A549 (cell line): ENCODE measurements at regions not wholly inside any gene's neighbourhood (a gene's known extent, or its start where the extent isn't known, plus 50 kb on each side); places are given as distances from the start of the nearest gene placed in this dataset.

Experiments
- ATAC-seq, 2 experiments: fragments of 200-7000 bp in 1 of 2; fragments of >200 bp in 1 of 2; cut with Nextera tagmentation in 1 of 2; cut with Tn5 transposase in 1 of 2; 3 replicates each; pipeline versions ENCODE4 v1.8.0 to v1.9.1; 2018 to 2020; ENCODE audit warnings: mild to moderate bottlenecking in 1 of 2, moderate library complexity in 1 of 2
- CTCF ChIA-PET: fragments of 300-600 bp; sonication (Branson Sonifier 250); formaldehyde crosslinking; extraction: SDS; loops from one replicate; lab custom pipeline; 2021; ENCODE audit warnings: antibody characterized with exemption, inconsistent platforms; lab: Yijun Ruan, JAX
- POLR2A ChIA-PET: fragments of 350-600 bp; formaldehyde crosslinking; extraction: SDS; loops from one replicate; lab custom pipeline; 2021; ENCODE audit warnings: antibody characterized with exemption, inconsistent platforms; lab: Yijun Ruan, JAX
- DNase-seq, 2 experiments: peaks; one replicate each; pipeline versions ENCODE4 v3.0.0 to v3.0.0-alpha.2; 2011 to 2016; ENCODE audit warnings: low read depth in 1 of 2, low spot score in 1 of 2
- FAIRE-seq: peaks from 2 replicates; lab custom pipeline; 2011; peaks lifted over from hg19 to GRCh38; lab: Jason Lieb, UNC
- H3K27ac ChIP-seq, 2 experiments: fragments of >200 bp; sonication (Bioruptor Twin); formaldehyde crosslinking; 3 replicates each; pipeline ENCODE4 v1.5.1; 2016 to 2017
- H3K4me1 ChIP-seq: fragments of >200 bp; sonication (Bioruptor Twin); formaldehyde crosslinking; 3 replicates; pipeline ENCODE4 v1.6.1; 2016
- H3K4me2 ChIP-seq: fragments of >200 bp; sonication (Bioruptor Twin); formaldehyde crosslinking; 3 replicates; pipeline ENCODE4 v1.6.1; 2016
- H3K4me3 ChIP-seq: fragments of >200 bp; sonication (Bioruptor Twin); formaldehyde crosslinking; 3 replicates; pipeline ENCODE4 v1.5.1; 2016
- H3K9me3 ChIP-seq: fragments of >200 bp; sonication (Bioruptor Twin); formaldehyde crosslinking; 3 replicates; pipeline ENCODE4 v1.6.1; 2016
- BHLHE40 ChIP-seq: IDR thresholded peaks from 2 replicates; pipeline ENCODE4 v1.6.1; 2012; ENCODE audit warnings: low read depth, low read length, inconsistent platforms
- CBX2 ChIP-seq: fragments of 200-600 bp; sonication (generic); IDR thresholded peaks from 2 replicates; pipeline ENCODE4 v1.6.1; 2016; ENCODE audit warnings: low read depth, mild to moderate bottlenecking, borderline replicate concordance
- CBX8 ChIP-seq: fragments of 200-600 bp; sonication (generic); IDR thresholded peaks from 2 replicates; pipeline ENCODE4 v1.6.1; 2016
- CEBPB ChIP-seq, 2 experiments: fragments of >200 bp in 1 of 2; sonication (Bioruptor Twin) in 1 of 2; formaldehyde crosslinking in 1 of 2; IDR thresholded peaks; 2 replicates each; pipeline ENCODE4 v1.6.1; 2012 to 2016
- CHD2 ChIP-seq: fragments of 150-350 bp; IDR thresholded peaks from 2 replicates; pipeline ENCODE4 v1.6.1; 2014; ENCODE audit warnings: low read length; ENCODE audit not compliant: partially characterized antibody
- CHD4 ChIP-seq: fragments of 200-600 bp; sonication (generic); IDR thresholded peaks from 2 replicates; pipeline ENCODE4 v1.6.1; 2016; ENCODE audit warnings: antibody characterized with exemption, mild to moderate bottlenecking, borderline replicate concordance
- EP300 ChIP-seq, 2 experiments: fragments of >200 bp; sonication (Bioruptor Twin); formaldehyde crosslinking; IDR thresholded peaks; 2 replicates in 1 of 2; 3 replicates in 1 of 2; pipeline ENCODE4 v1.6.1; 2016 to 2017
- ESRRA ChIP-seq: fragments of 150-350 bp; IDR thresholded peaks from 2 replicates; pipeline ENCODE4 v1.6.1; 2014; ENCODE audit warnings: mild to moderate bottlenecking, low read length, borderline replicate concordance
- GATA3 ChIP-seq: IDR thresholded peaks from 2 replicates; pipeline ENCODE4 v1.6.1; 2012; ENCODE audit warnings: borderline replicate concordance
- HOXA7 ChIP-seq: fragments of 250-450 bp; sonication (Bioruptor Pico); IDR thresholded peaks from 2 replicates; pipeline ENCODE4 v1.5.0; 2020; ENCODE audit warnings: mild to moderate bottlenecking, moderate library complexity
- HOXB13 ChIP-seq: fragments of 250-450 bp; sonication (Bioruptor Pico); IDR thresholded peaks from 2 replicates; pipeline ENCODE4 v1.5.0; 2020; ENCODE audit warnings: low read depth, mild to moderate bottlenecking, moderate library complexity
- JUN ChIP-seq, 2 experiments: fragments of >200 bp; sonication (Bioruptor Twin); formaldehyde crosslinking; IDR thresholded peaks; 2 replicates in 1 of 2; 3 replicates in 1 of 2; pipeline ENCODE4 v1.6.1; 2016 to 2017
- JUNB ChIP-seq: fragments of >200 bp; sonication (Bioruptor Twin); formaldehyde crosslinking; IDR thresholded peaks from 2 replicates; pipeline ENCODE4 v1.6.1; 2016
- KDM1A ChIP-seq: fragments of 200-600 bp; sonication (generic); IDR thresholded peaks from 2 replicates; pipeline ENCODE4 v1.6.1; 2016; ENCODE audit warnings: low read depth, mild to moderate bottlenecking
- KDM5A ChIP-seq: fragments of 200-600 bp; sonication (generic); IDR thresholded peaks from 2 replicates; pipeline ENCODE4 v1.6.1; 2016; ENCODE audit warnings: antibody characterized with exemption, mild to moderate bottlenecking
- MAFK ChIP-seq: fragments of 450-650 bp; IDR thresholded peaks from 2 replicates; pipeline ENCODE4 v1.6.1; 2014; ENCODE audit not compliant: partially characterized antibody
- NFE2L2 ChIP-seq: fragments of 150-350 bp; conservative IDR thresholded peaks from 2 replicates; pipeline ENCODE4 v1.6.1; 2014; ENCODE audit warnings: low read length
- POLR2A ChIP-seq: IDR thresholded peaks from 2 replicates; pipeline ENCODE4 v1.6.1; 2012; ENCODE audit warnings: mild to moderate bottlenecking, low read length
- RNF2 ChIP-seq: fragments of 200-600 bp; sonication (generic); IDR thresholded peaks from 2 replicates; pipeline ENCODE4 v1.6.1; 2016; ENCODE audit warnings: low read depth, mild to moderate bottlenecking, antibody characterized with exemption, moderate library complexity, borderline replicate concordance
- SMC3 ChIP-seq: fragments of >200 bp; sonication (Bioruptor Twin); formaldehyde crosslinking; IDR thresholded peaks from 3 replicates; pipeline ENCODE4 v1.6.1; 2018; ENCODE audit warnings: inconsistent platforms
- SREBF2 ChIP-seq: fragments of 450-650 bp; IDR thresholded peaks from 2 replicates; pipeline ENCODE4 v1.6.1; 2014; ENCODE audit warnings: mild to moderate bottlenecking, moderate library complexity
- TFCP2L1 ChIP-seq: fragments of 250-450 bp; sonication (Bioruptor Pico); IDR thresholded peaks from 2 replicates; pipeline ENCODE4 v1.5.0; 2021; ENCODE audit warnings: mild to moderate bottlenecking
- TP53 ChIP-seq: fragments of 250-450 bp; sonication (Bioruptor Pico); IDR thresholded peaks from 2 replicates; pipeline ENCODE4 v1.5.0; 2021; ENCODE audit warnings: mild to moderate bottlenecking, moderate library complexity
- ZC3H11A ChIP-seq: fragments of 450-650 bp; IDR thresholded peaks from 2 replicates; pipeline ENCODE4 v1.6.1; 2014; ENCODE audit warnings: antibody characterized with exemption, mild to moderate bottlenecking
- WGBS: methylation state at CpG from one replicate; pipeline ENCODE4 v1.1.6; 2017; ENCODE audit errors: missing lambda C conversion rate; 5-methylcytosine and 5-hydroxymethylcytosine counted together
- TF ChIP-seq, protein P1 (sequence below): fragments of 250-450 bp; sonication (Bioruptor Pico); IDR thresholded peaks from 2 replicates; pipeline ENCODE4 v1.5.0; 2020; ENCODE audit warnings: low read depth, mild to moderate bottlenecking, moderate library complexity
- TF ChIP-seq, protein P2 (sequence below): fragments of >200 bp; sonication (Bioruptor Twin); formaldehyde crosslinking; IDR thresholded peaks from 3 replicates; pipeline ENCODE4 v1.5.1; 2016
- TF ChIP-seq, protein P3 (sequence below): fragments of >200 bp; sonication (Bioruptor Twin); formaldehyde crosslinking; IDR thresholded peaks from 3 replicates; pipeline ENCODE4 v1.6.1; 2016
- TF ChIP-seq, protein P4 (sequence below): fragments of 200-600 bp; sonication (generic); IDR thresholded peaks from 2 replicates; pipeline ENCODE4 v1.6.1; 2016; ENCODE audit warnings: antibody characterized with exemption, mild to moderate bottlenecking, moderate library complexity
- TF ChIP-seq, protein P5 (sequence below): fragments of 250-450 bp; sonication (Bioruptor Pico); IDR thresholded peaks from 2 replicates; pipeline ENCODE4 v1.5.0; 2021; ENCODE audit warnings: mild to moderate bottlenecking, moderate library complexity, borderline replicate concordance

DNA sequence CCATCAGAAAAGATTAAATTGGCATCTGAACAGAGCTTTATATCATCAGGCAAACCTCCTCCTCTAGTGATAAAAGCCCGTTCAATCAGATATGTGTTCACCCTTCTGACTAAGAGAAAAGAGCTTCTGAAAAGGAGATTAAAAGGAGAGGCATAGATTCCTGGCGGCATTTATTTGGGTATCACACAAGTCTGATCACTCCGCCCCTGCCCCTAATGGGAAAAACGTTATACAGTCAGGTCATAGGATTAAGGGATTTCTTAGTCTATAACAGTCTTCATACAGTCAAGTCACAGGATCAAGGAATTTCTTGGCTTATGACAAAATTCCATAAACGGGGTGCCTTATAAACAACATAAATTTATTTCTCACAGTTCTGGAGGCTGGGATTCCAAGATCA is 295.4 kb upstream of the SATB1 start:
- Histone ChIP-seq H3K9me3 (no peaks in the 10 kb centered on the region), H3K27ac (no peak overlapping the region), H3K4me2 (no peak overlapping the region), H3K4me1 (no peaks in the 10 kb centered on the region), H3K4me3 (no peak overlapping the region)
- FAIRE-seq (no peak), ATAC-seq (no peak), DNase-seq (no peak)
- POLR2A ChIA-PET = no interaction called here
- CTCF ChIA-PET = no interaction called here
- TF ChIP-seq JUNB = no peak
- TF ChIP-seq, protein P1, sequence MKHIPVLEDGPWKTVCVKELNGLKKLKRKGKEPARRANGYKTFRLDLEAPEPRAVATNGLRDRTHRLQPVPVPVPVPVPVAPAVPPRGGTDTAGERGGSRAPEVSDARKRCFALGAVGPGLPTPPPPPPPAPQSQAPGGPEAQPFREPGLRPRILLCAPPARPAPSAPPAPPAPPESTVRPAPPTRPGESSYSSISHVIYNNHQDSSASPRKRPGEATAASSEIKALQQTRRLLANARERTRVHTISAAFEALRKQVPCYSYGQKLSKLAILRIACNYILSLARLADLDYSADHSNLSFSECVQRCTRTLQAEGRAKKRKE (CRISPR knock-in tag) = no peak
- TF ChIP-seq CHD4 = no peak
- no peak for TF ChIP-seq CEBPB (IDR thresholded peaks at IDR 0.05)
- TF ChIP-seq, protein P2, sequence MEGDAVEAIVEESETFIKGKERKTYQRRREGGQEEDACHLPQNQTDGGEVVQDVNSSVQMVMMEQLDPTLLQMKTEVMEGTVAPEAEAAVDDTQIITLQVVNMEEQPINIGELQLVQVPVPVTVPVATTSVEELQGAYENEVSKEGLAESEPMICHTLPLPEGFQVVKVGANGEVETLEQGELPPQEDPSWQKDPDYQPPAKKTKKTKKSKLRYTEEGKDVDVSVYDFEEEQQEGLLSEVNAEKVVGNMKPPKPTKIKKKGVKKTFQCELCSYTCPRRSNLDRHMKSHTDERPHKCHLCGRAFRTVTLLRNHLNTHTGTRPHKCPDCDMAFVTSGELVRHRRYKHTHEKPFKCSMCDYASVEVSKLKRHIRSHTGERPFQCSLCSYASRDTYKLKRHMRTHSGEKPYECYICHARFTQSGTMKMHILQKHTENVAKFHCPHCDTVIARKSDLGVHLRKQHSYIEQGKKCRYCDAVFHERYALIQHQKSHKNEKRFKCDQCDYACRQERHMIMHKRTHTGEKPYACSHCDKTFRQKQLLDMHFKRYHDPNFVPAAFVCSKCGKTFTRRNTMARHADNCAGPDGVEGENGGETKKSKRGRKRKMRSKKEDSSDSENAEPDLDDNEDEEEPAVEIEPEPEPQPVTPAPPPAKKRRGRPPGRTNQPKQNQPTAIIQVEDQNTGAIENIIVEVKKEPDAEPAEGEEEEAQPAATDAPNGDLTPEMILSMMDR = no peak
- TF ChIP-seq, protein P3, sequence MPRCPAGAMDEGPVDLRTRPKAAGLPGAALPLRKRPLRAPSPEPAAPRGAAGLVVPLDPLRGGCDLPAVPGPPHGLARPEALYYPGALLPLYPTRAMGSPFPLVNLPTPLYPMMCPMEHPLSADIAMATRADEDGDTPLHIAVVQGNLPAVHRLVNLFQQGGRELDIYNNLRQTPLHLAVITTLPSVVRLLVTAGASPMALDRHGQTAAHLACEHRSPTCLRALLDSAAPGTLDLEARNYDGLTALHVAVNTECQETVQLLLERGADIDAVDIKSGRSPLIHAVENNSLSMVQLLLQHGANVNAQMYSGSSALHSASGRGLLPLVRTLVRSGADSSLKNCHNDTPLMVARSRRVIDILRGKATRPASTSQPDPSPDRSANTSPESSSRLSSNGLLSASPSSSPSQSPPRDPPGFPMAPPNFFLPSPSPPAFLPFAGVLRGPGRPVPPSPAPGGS = no peak
- TF ChIP-seq, protein P4, sequence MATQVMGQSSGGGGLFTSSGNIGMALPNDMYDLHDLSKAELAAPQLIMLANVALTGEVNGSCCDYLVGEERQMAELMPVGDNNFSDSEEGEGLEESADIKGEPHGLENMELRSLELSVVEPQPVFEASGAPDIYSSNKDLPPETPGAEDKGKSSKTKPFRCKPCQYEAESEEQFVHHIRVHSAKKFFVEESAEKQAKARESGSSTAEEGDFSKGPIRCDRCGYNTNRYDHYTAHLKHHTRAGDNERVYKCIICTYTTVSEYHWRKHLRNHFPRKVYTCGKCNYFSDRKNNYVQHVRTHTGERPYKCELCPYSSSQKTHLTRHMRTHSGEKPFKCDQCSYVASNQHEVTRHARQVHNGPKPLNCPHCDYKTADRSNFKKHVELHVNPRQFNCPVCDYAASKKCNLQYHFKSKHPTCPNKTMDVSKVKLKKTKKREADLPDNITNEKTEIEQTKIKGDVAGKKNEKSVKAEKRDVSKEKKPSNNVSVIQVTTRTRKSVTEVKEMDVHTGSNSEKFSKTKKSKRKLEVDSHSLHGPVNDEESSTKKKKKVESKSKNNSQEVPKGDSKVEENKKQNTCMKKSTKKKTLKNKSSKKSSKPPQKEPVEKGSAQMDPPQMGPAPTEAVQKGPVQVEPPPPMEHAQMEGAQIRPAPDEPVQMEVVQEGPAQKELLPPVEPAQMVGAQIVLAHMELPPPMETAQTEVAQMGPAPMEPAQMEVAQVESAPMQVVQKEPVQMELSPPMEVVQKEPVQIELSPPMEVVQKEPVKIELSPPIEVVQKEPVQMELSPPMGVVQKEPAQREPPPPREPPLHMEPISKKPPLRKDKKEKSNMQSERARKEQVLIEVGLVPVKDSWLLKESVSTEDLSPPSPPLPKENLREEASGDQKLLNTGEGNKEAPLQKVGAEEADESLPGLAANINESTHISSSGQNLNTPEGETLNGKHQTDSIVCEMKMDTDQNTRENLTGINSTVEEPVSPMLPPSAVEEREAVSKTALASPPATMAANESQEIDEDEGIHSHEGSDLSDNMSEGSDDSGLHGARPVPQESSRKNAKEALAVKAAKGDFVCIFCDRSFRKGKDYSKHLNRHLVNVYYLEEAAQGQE = no peak
- TF ChIP-seq MAFK = no peak
- no peak for TF ChIP-seq GATA3
- no peak for TF ChIP-seq HOXA7 (CRISPR knock-in tag)
- no peak for TF ChIP-seq KDM5A
- TF ChIP-seq, protein P5, sequence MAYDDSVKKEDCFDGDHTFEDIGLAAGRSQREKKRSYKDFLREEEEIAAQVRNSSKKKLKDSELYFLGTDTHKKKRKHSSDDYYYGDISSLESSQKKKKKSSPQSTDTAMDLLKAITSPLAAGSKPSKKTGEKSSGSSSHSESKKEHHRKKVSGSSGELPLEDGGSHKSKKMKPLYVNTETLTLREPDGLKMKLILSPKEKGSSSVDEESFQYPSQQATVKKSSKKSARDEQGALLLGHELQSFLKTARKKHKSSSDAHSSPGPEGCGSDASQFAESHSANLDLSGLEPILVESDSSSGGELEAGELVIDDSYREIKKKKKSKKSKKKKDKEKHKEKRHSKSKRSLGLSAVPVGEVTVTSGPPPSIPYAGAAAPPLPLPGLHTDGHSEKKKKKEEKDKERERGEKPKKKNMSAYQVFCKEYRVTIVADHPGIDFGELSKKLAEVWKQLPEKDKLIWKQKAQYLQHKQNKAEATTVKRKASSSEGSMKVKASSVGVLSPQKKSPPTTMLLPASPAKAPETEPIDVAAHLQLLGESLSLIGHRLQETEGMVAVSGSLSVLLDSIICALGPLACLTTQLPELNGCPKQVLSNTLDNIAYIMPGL (CRISPR knock-in tag) = no peak
- TF ChIP-seq ZC3H11A = no peak
- TF ChIP-seq TFCP2L1 (CRISPR knock-in tag) = no peak
- no peak for TF ChIP-seq SREBF2
- no peak for TF ChIP-seq HOXB13 (CRISPR knock-in tag)
- TF ChIP-seq POLR2A = no peak
- no peak for TF ChIP-seq CBX2
- no peak for TF ChIP-seq JUN (IDR thresholded peaks at IDR 0.05)
- WGBS = 16% methylated on average over 5 of the region's 5 CpGs

DNA sequence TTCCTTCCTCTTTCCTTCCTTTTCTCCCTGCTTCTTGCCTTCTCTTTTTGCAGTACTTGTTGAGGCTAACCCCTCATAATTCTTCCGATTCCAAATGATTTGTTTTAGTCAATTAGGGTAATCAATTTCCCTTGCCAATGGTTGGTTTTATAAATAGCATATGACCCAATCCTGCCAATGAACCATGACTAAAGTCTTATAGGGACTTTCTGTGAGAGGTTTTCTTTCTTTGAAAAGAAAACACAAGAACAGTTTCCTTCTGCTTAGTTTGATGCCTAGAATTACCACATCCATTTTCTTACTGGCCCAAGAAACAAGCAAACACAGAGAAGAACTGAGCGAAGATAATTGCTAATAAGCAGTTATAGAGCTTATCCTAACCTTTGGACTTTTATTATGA is 292.5 kb upstream of the SATB1 start:
- Histone ChIP-seq H3K9me3 (no peaks in the 10 kb centered on the region), H3K4me2 (no peak overlapping the region), H3K4me1 (no peaks in the 10 kb centered on the region), H3K4me3 (no peak overlapping the region), H3K27ac (no peak overlapping the region)
- ATAC-seq = no peak
- no peak for DNase-seq
- FAIRE-seq = no peak
- WGBS = 4% methylated on average over 2 of the region's 2 CpGs
- ChIA-PET POLR2A (no interaction called here), CTCF (no interaction called here)
- no peak for TF ChIP-seq KDM1A
- no peak for TF ChIP-seq JUN (IDR thresholded peaks at IDR 0.05)
- no peak for TF ChIP-seq GATA3
- no peak for TF ChIP-seq ESRRA
- no peak for TF ChIP-seq TP53 (CRISPR knock-in tag)
- TF ChIP-seq, protein P2 = no peak
- TF ChIP-seq EP300 (IDR thresholded peaks at IDR 0.05) = no peak
- no peak for TF ChIP-seq JUNB
- no peak for TF ChIP-seq BHLHE40
- TF ChIP-seq CHD2 = no peak
- TF ChIP-seq SMC3 = no peak
- no peak for TF ChIP-seq CEBPB (IDR thresholded peaks at IDR 0.05)
- TF ChIP-seq CBX8 = no peak
- no peak for TF ChIP-seq NFE2L2
- TF ChIP-seq RNF2 = no peak
